ENCODE measurements at regions not wholly inside any gene's neighbourhood (a gene's known extent, or its start where the extent isn't known, plus 50 kb on each side); places are given as distances from the start of the nearest gene placed in this dataset.

GRCh38 chr1:163774401-163774945 is 452.7 kb downstream of the NUF2 start:
- TF ChIP-seq ZNF138 (tag by site-specific recombination; IDR thresholded peaks at IDR 0.05; ENCODE audit: borderline replicate concordance) = no peak
- no peak for TF ChIP-seq MZF1 (tag by site-specific recombination; IDR thresholded peaks at IDR 0.05; ENCODE audit: borderline replicate concordance)
- TF ChIP-seq YY1 (tag by site-specific recombination; IDR thresholded peaks at IDR 0.05) = no peak
- no peak for TF ChIP-seq CTCF (tag by site-specific recombination; IDR thresholded peaks at IDR 0.05)

Measured in HEK293 (cell line).